Fibroblast of lung (primary cell): ENCODE measurements at regions not wholly inside any gene's neighbourhood (a gene's known extent, or its start where the extent isn't known, plus 50 kb on each side); places are given as distances from the start of the nearest gene placed in this dataset.
"Not testable (repeated sequence)": the region's sequence is repeated elsewhere in the genome, so short reads cannot be mapped to it uniquely, and the experiment has no call there.

Experiments used
- EZH2 ChIP-seq: IDR thresholded peaks from 2 replicates; pipeline ENCODE4 v1.5.1; 2012; ENCODE audit warnings: low read length, control low read depth, mild to moderate bottlenecking; ENCODE audit errors: missing control alignments
- TF ChIP-seq, protein P1 (sequence below), 2 donors: IDR thresholded peaks in 1 of 2; conservative IDR thresholded peaks in 1 of 2; 1 replicate in 1 of 2; 2 replicates in 1 of 2; pipeline ENCODE4 v1.5.1; 2011 to 2012; ENCODE audit warnings: low read length in 2 of 2, control low read depth in 1 of 2, inconsistent platforms in 1 of 2, low read depth in 1 of 2, mild to moderate bottlenecking in 1 of 2

DNA sequence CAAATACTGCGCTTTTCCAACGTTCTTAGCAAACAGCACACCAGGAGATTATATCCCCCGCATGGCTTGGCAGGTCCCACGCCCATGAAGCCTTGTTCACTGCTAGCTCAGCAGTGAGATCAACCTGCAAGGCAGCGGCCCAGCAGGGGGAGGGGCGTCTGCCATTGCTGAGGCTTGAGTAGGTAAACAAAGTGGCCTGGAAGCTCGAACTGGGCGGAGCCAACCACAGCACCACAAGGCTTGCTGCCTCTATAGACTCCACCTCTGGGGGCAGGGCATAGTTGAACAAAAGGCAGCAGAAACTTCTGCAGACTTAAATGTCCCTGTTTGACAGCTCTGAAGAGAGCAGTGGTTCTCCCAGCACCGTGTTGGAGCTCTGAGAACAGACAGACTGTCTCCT lies 239.2 kb downstream of the NDUFS4 start:
- TF ChIP-seq EZH2: not testable (repeated sequence)
- TF ChIP-seq, protein P1, sequence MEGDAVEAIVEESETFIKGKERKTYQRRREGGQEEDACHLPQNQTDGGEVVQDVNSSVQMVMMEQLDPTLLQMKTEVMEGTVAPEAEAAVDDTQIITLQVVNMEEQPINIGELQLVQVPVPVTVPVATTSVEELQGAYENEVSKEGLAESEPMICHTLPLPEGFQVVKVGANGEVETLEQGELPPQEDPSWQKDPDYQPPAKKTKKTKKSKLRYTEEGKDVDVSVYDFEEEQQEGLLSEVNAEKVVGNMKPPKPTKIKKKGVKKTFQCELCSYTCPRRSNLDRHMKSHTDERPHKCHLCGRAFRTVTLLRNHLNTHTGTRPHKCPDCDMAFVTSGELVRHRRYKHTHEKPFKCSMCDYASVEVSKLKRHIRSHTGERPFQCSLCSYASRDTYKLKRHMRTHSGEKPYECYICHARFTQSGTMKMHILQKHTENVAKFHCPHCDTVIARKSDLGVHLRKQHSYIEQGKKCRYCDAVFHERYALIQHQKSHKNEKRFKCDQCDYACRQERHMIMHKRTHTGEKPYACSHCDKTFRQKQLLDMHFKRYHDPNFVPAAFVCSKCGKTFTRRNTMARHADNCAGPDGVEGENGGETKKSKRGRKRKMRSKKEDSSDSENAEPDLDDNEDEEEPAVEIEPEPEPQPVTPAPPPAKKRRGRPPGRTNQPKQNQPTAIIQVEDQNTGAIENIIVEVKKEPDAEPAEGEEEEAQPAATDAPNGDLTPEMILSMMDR (conservative IDR thresholded peaks at IDR 0.05 in 1 of 2, IDR thresholded peaks at IDR 0.05 in 1 of 2; ENCODE audit: low read depth in 1 of 2, low read length in 2 of 2): not testable (repeated sequence)
